H1 (cell line): ENCODE measurements at regions not wholly inside any gene's neighbourhood (a gene's known extent, or its start where the extent isn't known, plus 50 kb on each side); places are given as distances from the start of the nearest gene placed in this dataset.

Experiments
- CTCF ChIA-PET: fragments of 300-600 bp; sonication (Branson Sonifier 250); formaldehyde crosslinking; loops from one replicate; lab custom pipeline; 2021; ENCODE audit not compliant: partially characterized antibody; lab: Charles Lee
- POLR2A ChIA-PET: fragments of 300-600 bp; sonication (Branson Sonifier 250); formaldehyde crosslinking; loops from one replicate; lab custom pipeline; 2021; ENCODE audit warnings: inconsistent platforms; ENCODE audit not compliant: partially characterized antibody; lab: Charles Lee
- DNase-seq, 2 experiments: peaks; one replicate each; pipeline versions ENCODE4 v3.0.0 to v3.0.0-alpha.2; 2010 to 2022; ENCODE audit warnings: low spot score in 2 of 2, low read depth in 1 of 2, mixed read lengths in 1 of 2
- FAIRE-seq: peaks from 2 replicates; lab custom pipeline; 2011; peaks lifted over from hg19 to GRCh38; lab: Jason Lieb, UNC
- H2AFZ ChIP-seq: 2 replicates; pipeline ENCODE4 v1.8.1; 2012; ENCODE audit warnings: low read length, inconsistent platforms
- H2AK5ac ChIP-seq: 2 replicates; pipeline ENCODE4 v1.6.1; 2013; ENCODE audit warnings: low read depth, low read length
- H2BK120ac ChIP-seq: replicated peaks from 2 replicates; pipeline ENCODE3; 2013; ENCODE audit warnings: low read depth, low read length, inconsistent platforms
- H2BK12ac ChIP-seq: 2 replicates; pipeline ENCODE4 v1.6.1; 2013; ENCODE audit warnings: low read depth, low read length
- H2BK15ac ChIP-seq: 2 replicates; pipeline ENCODE4 v1.6.1; 2013; ENCODE audit warnings: low read length
- H2BK20ac ChIP-seq: 2 replicates; pipeline ENCODE4 v1.6.1; 2013; ENCODE audit warnings: low read length
- H2BK5ac ChIP-seq: 2 replicates; pipeline ENCODE4 v1.6.1; 2013; ENCODE audit warnings: low read depth, low read length
- H3K14ac ChIP-seq: 2 replicates; pipeline ENCODE4 v1.6.1; 2013; ENCODE audit warnings: inconsistent platforms; ENCODE audit not compliant: insufficient read length
- H3K18ac ChIP-seq: 2 replicates; pipeline ENCODE4 v1.6.1; 2013; ENCODE audit warnings: low read length; ENCODE audit errors: extremely low read depth
- H3K23ac ChIP-seq: 2 replicates; pipeline ENCODE4 v1.6.1; 2013; ENCODE audit warnings: inconsistent platforms; ENCODE audit not compliant: insufficient read length
- H3K23me2 ChIP-seq: 2 replicates; pipeline ENCODE4 v1.6.1; 2013; ENCODE audit warnings: low read depth, low read length
- H3K27ac ChIP-seq: 2 replicates; pipeline ENCODE4 v1.6.1; 2011; ENCODE audit warnings: low read depth, low read length, inconsistent platforms
- H3K27me3 ChIP-seq, 4 experiments: replicated peaks in 1 of 4; 1 replicate in 1 of 4; 2 replicates in 3 of 4; pipeline versions ENCODE4 v1.6.1 to v1.8.1; 2011 to 2013; ENCODE audit warnings: low read length in 3 of 4, mild to moderate bottlenecking in 3 of 4, inconsistent platforms in 2 of 4, mixed read lengths in 2 of 4, moderate library complexity in 1 of 4; ENCODE audit not compliant: control insufficient read depth in 3 of 4, insufficient read depth in 3 of 4; ENCODE audit errors: extremely low read depth in 1 of 4
- H3K36me3 ChIP-seq, 4 experiments: 2 replicates each; pipeline versions ENCODE4 v1.6.1 to v1.8.1; 2011 to 2013; ENCODE audit warnings: mild to moderate bottlenecking in 4 of 4, low read length in 3 of 4, moderate library complexity in 2 of 4, control low read depth in 1 of 4, inconsistent platforms in 1 of 4; ENCODE audit not compliant: insufficient read depth in 4 of 4, control insufficient read depth in 2 of 4
- H3K4ac ChIP-seq: replicated peaks from 2 replicates; pipeline ENCODE3; 2013; ENCODE audit warnings: low read length, low read depth, mixed read lengths, inconsistent platforms; ENCODE audit not compliant: insufficient read length
- H3K4me1 ChIP-seq, 4 experiments: replicated peaks in 1 of 4; 1 replicate in 1 of 4; 2 replicates in 3 of 4; pipeline versions ENCODE4 v1.6.1 to v1.8.1; 2011 to 2013; ENCODE audit warnings: low read length in 3 of 4, inconsistent platforms in 2 of 4, mixed read lengths in 1 of 4; ENCODE audit not compliant: insufficient read depth in 4 of 4, control insufficient read depth in 3 of 4
- H3K4me2 ChIP-seq, 2 experiments: 2 replicates each; pipeline versions ENCODE4 v1.6.1 to v1.8.1; 2011 to 2013; ENCODE audit warnings: low read depth in 2 of 2, low read length in 2 of 2, control low read depth in 1 of 2, inconsistent platforms in 1 of 2, mild to moderate bottlenecking in 1 of 2; ENCODE audit not compliant: insufficient read depth in 1 of 2
- H3K4me3 ChIP-seq, 4 experiments: fragments of 200-600, 300-600 bp in 1 of 4; sonication (generic), shearing (Covaris generic), sonication (Bioruptor Twin) in 1 of 4; 2 replicates each; pipeline versions ENCODE4 v1.5.1 to v1.8.1; 2011 to 2016; ENCODE audit warnings: low read length in 4 of 4, low read depth in 3 of 4, control low read depth in 2 of 4, inconsistent platforms in 2 of 4, mild to moderate bottlenecking in 2 of 4, mixed read lengths in 1 of 4, moderate library complexity in 1 of 4; ENCODE audit not compliant: insufficient read depth in 2 of 4; ENCODE audit errors: extremely low read depth in 1 of 4
- H3K56ac ChIP-seq: replicated peaks from 2 replicates; pipeline ENCODE3; 2013; ENCODE audit warnings: low read depth, mild to moderate bottlenecking, mixed read lengths, low read length, inconsistent platforms; ENCODE audit not compliant: insufficient read length
- H3K79me1 ChIP-seq: 2 replicates; pipeline ENCODE4 v1.6.1; 2013; ENCODE audit warnings: low read depth, low read length, control low read depth
- H3K79me2 ChIP-seq, 2 experiments: 2 replicates each; pipeline versions ENCODE4 v1.6.1 to v1.8.1; 2012 to 2013; ENCODE audit warnings: low read length in 2 of 2, mild to moderate bottlenecking in 2 of 2, inconsistent platforms in 1 of 2; ENCODE audit not compliant: insufficient read depth in 2 of 2, control insufficient read depth in 1 of 2
- H3K9ac ChIP-seq, 4 experiments: replicated peaks in 1 of 4; 1 replicate in 1 of 4; 2 replicates in 3 of 4; pipeline versions ENCODE4 v1.6.1 to v1.8.1; 2011 to 2013; ENCODE audit warnings: low read depth in 3 of 4, low read length in 3 of 4, control low read depth in 2 of 4, mild to moderate bottlenecking in 2 of 4, moderate library complexity in 2 of 4, inconsistent platforms in 1 of 4; ENCODE audit errors: extremely low read depth in 1 of 4
- H3K9me3 ChIP-seq, 2 experiments: 2 replicates each; pipeline versions ENCODE4 v1.6.1 to v1.8.1; 2012 to 2013; ENCODE audit warnings: mild to moderate bottlenecking in 2 of 2, moderate library complexity in 2 of 2, control low read depth in 1 of 2, inconsistent platforms in 1 of 2, low read depth in 1 of 2, low read length in 1 of 2, mixed read lengths in 1 of 2; ENCODE audit not compliant: insufficient read depth in 2 of 2
- H4K20me1 ChIP-seq, 2 experiments: replicated peaks in 1 of 2; 2 replicates each; pipeline versions ENCODE3 to v1.8.1; 2011 to 2013; ENCODE audit warnings: inconsistent platforms in 2 of 2, low read length in 2 of 2, mild to moderate bottlenecking in 1 of 2; ENCODE audit not compliant: insufficient read depth in 2 of 2, control insufficient read depth in 1 of 2
- H4K5ac ChIP-seq: 2 replicates; pipeline ENCODE4 v1.6.1; 2013; ENCODE audit warnings: low read length, low read depth, mixed read lengths, inconsistent platforms; ENCODE audit not compliant: insufficient read length
- H4K8ac ChIP-seq: 2 replicates; pipeline ENCODE4 v1.8.0; 2013; ENCODE audit warnings: mild to moderate bottlenecking, moderate library complexity, low read length, inconsistent platforms; ENCODE audit not compliant: insufficient read depth; ENCODE audit errors: extremely low read depth
- H4K91ac ChIP-seq: replicated peaks from 2 replicates; pipeline ENCODE3; 2013; ENCODE audit warnings: low read length, mixed read lengths, inconsistent platforms; ENCODE audit not compliant: insufficient read length
- CBX5 ChIP-seq: fragments of 300-800, 300-1000 bp; sonication (generic); IDR thresholded peaks from 2 replicates; pipeline ENCODE4 v1.7.1; 2016; ENCODE audit warnings: antibody characterized with exemption, low read length, low read depth
- CEBPB ChIP-seq: IDR thresholded peaks from 2 replicates; pipeline ENCODE4 v1.6.1; 2012; ENCODE audit warnings: low read depth, low read length
- CREB1 ChIP-seq: IDR thresholded peaks from 2 replicates; pipeline ENCODE4 v1.6.1; 2012; ENCODE audit warnings: inconsistent platforms
- EP300 ChIP-seq, 2 experiments: IDR thresholded peaks; 1 replicate in 1 of 2; 2 replicates in 1 of 2; pipeline ENCODE4 v1.6.1; 2011 to 2012; ENCODE audit warnings: low read depth in 2 of 2, low read length in 2 of 2, mild to moderate bottlenecking in 2 of 2, borderline replicate concordance in 1 of 2, inconsistent platforms in 1 of 2, moderate library complexity in 1 of 2
- FOSL1 ChIP-seq: IDR thresholded peaks from 2 replicates; pipeline ENCODE4 v1.6.1; 2011; ENCODE audit warnings: mild to moderate bottlenecking, low read depth, low read length, moderate library complexity; ENCODE audit not compliant: insufficient read depth
- GABPA ChIP-seq: IDR thresholded peaks from 2 replicates; pipeline ENCODE4 v1.6.1; 2011; ENCODE audit warnings: mild to moderate bottlenecking, low read length, moderate library complexity, borderline replicate concordance; ENCODE audit not compliant: insufficient read depth
- PHF8 ChIP-seq: fragments of 200-600 bp; sonication (generic); conservative IDR thresholded peaks from 2 replicates; pipeline ENCODE4 v1.7.1; 2012; ENCODE audit warnings: low read depth, mild to moderate bottlenecking, inconsistent platforms, low read length, moderate library complexity
- RXRA ChIP-seq: IDR thresholded peaks from 2 replicates; pipeline ENCODE4 v1.6.1; 2011; ENCODE audit warnings: low read depth, mild to moderate bottlenecking, low read length, moderate library complexity; ENCODE audit not compliant: insufficient read depth
- SAP30 ChIP-seq: fragments of 300-600 bp; sonication (generic); IDR thresholded peaks from 2 replicates; pipeline ENCODE4 v1.7.1; 2012; ENCODE audit warnings: low read length, moderate library complexity, mild to moderate bottlenecking, inconsistent platforms; ENCODE audit not compliant: insufficient read depth, insufficient replicate concordance
- SP2 ChIP-seq: IDR thresholded peaks from 2 replicates; pipeline ENCODE4 v1.6.1; 2012; ENCODE audit warnings: mild to moderate bottlenecking, low read length, inconsistent platforms
- TAF1 ChIP-seq: IDR thresholded peaks from 2 replicates; pipeline ENCODE4 v1.6.1; 2011; ENCODE audit warnings: mild to moderate bottlenecking, low read depth, low read length
- TAF7 ChIP-seq: optimal IDR thresholded peaks from 2 replicates; pipeline ENCODE3; 2011; ENCODE audit warnings: low read depth, mild to moderate bottlenecking, inconsistent platforms, low read length, moderate library complexity, borderline replicate concordance
- TBP ChIP-seq: IDR thresholded peaks from 2 replicates; pipeline ENCODE4 v1.6.1; 2011; ENCODE audit warnings: low read depth, low read length, improper control_type of control experiment
- YY1 ChIP-seq: IDR thresholded peaks from 2 replicates; pipeline ENCODE4 v1.6.1; 2011; ENCODE audit warnings: low read depth, mild to moderate bottlenecking, low read length
- WGBS, 2 experiments: shearing (Covaris generic) in 1 of 2; methylation state at CpG; one replicate each; pipeline versions ENCODE4 v1.1.6 to v1.1.7; 2013 to 2015; ENCODE audit warnings: low lambda C conversion rate in 2 of 2, mixed read lengths in 2 of 2, inconsistent platforms in 1 of 2, low coverage in 1 of 2, missing lambda C conversion rate in 1 of 2; ENCODE audit not compliant: insufficient replicate concordance in 2 of 2, insufficient coverage in 1 of 2, insufficient read length in 1 of 2; ENCODE audit errors: extremely low coverage in 1 of 2, missing lambda C conversion rate in 1 of 2; 5-methylcytosine and 5-hydroxymethylcytosine counted together
- TF ChIP-seq, protein P1 (sequence below): IDR thresholded peaks from 2 replicates; pipeline ENCODE4 v1.6.1; 2011; ENCODE audit warnings: low read depth, mild to moderate bottlenecking, low read length; ENCODE audit not compliant: insufficient read depth

- 89% methylated on average over 7 of the region's 7 CpGs; no CpG with 5 or more reads in 1 of the 2 experiments for WGBS, 2 experiments
- H2BK5ac ChIP-seq: no peak overlapping the region
- ChIA-PET CTCF (no interaction called here), POLR2A (no interaction called here)
- H2AFZ ChIP-seq: no peak overlapping the region
- no peak overlapping the region for H3K18ac ChIP-seq
- no peak overlapping the region for H4K91ac ChIP-seq
- H4K5ac ChIP-seq: no peak overlapping the region
- no peaks in the 10 kb centered on the region; a peak in 1 of 8 replicates for H3K36me3 ChIP-seq
- no peak overlapping the region for H3K4me3 ChIP-seq
- H2BK20ac ChIP-seq: no peak overlapping the region
- H3K9me3 ChIP-seq: peaks cover 4% of the 10 kb centered on the region in 2 experiments; a peak in 1 of 4 replicates
- H2BK120ac ChIP-seq: no peak overlapping the region
- H3K23ac ChIP-seq: no peak overlapping the region
- no peak overlapping the region for H4K8ac ChIP-seq
- H4K20me1 ChIP-seq: no peaks in the 10 kb centered on the region
- H3K27me3 ChIP-seq: peaks cover 0 to 7% (median 1%) of the 10 kb centered on the region in 4 experiments; a peak in 3 of 7 replicates
- H2BK12ac ChIP-seq: no peak overlapping the region
- no peak overlapping the region for H3K4me2 ChIP-seq
- FAIRE-seq (no peak), DNase-seq (no peak)
- no peaks in the 10 kb centered on the region; the same call in 1 of the 2 replicates for H3K23me2 ChIP-seq
- no peak overlapping the region for H2BK15ac ChIP-seq
- no peak overlapping the region for H3K4ac ChIP-seq
- no peaks in the 10 kb centered on the region for H3K79me2 ChIP-seq
- H3K27ac ChIP-seq: no peak overlapping the region
- peaks cover 7 to 29% (median 23%) of the 10 kb centered on the region in 4 experiments for H3K4me1 ChIP-seq
- H3K79me1 ChIP-seq: no peaks in the 10 kb centered on the region
- H3K9ac ChIP-seq: no peak overlapping the region
- H3K14ac ChIP-seq: no peak overlapping the region
- H2AK5ac ChIP-seq: no peak overlapping the region
- H3K56ac ChIP-seq: no peak overlapping the region
- TF ChIP-seq SAP30 (no peak), RXRA (no peak), GABPA (no peak), CEBPB (no peak), SP2 (no peak), FOSL1 (no peak), TAF1 (no peak), EP300 (IDR thresholded peaks at IDR 0.05; ENCODE audit: borderline replicate concordance in 1 of 2, low read depth in 2 of 2, low read length in 2 of 2) (no peak), TBP (no peak), CREB1 (no peak), PHF8 (no peak), TAF7 (no peak), CBX5 (no peak), YY1 (no peak)
- TF ChIP-seq, protein P1, sequence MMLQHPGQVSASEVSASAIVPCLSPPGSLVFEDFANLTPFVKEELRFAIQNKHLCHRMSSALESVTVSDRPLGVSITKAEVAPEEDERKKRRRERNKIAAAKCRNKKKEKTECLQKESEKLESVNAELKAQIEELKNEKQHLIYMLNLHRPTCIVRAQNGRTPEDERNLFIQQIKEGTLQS: no peak
These were observed 158.7 kb downstream of the FOXL1 start for GRCh38 chr16:86737083-86737482.
